B cell (primary cell): ENCODE measurements at regions not wholly inside any gene's neighbourhood (a gene's known extent, or its start where the extent isn't known, plus 50 kb on each side); places are given as distances from the start of the nearest gene placed in this dataset.
"Not testable (repeated sequence)": the region's sequence is repeated elsewhere in the genome, so short reads cannot be mapped to it uniquely, and the experiment has no call there.

Experiments
- ATAC-seq: fragments of 200-7000 bp; cut with Tn5 transposase; one replicate; pipeline ENCODE4 v1.10.0; 2021; ENCODE audit warnings: low read depth, mild to moderate bottlenecking, moderate number of reproducible peaks, moderate library complexity
- CTCF ChIA-PET: fragments of 350-600 bp; sonication (Branson Sonifier 250); formaldehyde crosslinking; loops from one replicate; lab custom pipeline; 2021; ENCODE audit warnings: antibody characterized with exemption, inconsistent platforms; lab: Charles Lee
- POLR2A ChIA-PET: fragments of 350-600 bp; sonication (Branson Sonifier 250); formaldehyde crosslinking; loops from one replicate; lab custom pipeline; 2021; ENCODE audit warnings: antibody characterized with exemption; lab: Charles Lee
- DNase-seq: peaks from one replicate; pipeline ENCODE4 v3.0.0; 2013
- H2AFZ ChIP-seq: 2 replicates; pipeline ENCODE4 v1.6.1; 2012; ENCODE audit warnings: mild to moderate bottlenecking, low read depth, low read length; ENCODE audit not compliant: insufficient read depth, poor library complexity, severe bottlenecking
- H3K27ac ChIP-seq, 2 donors: 1 replicate in 1 of 2; 2 replicates in 1 of 2; pipeline ENCODE4 v1.5.1; 2012 to 2013; ENCODE audit warnings: low read length in 2 of 2, mild to moderate bottlenecking in 2 of 2, moderate library complexity in 1 of 2
- H3K27me3 ChIP-seq, 4 experiments: fragments of 200-600 bp in 1 of 4; sonication (generic) in 1 of 4; replicated peaks in 1 of 4; 1 replicate in 2 of 4; 2 replicates in 2 of 4; pipeline versions ENCODE4 v1.6.1 to v1.7.0; 2013 to 2016; ENCODE audit warnings: low read length in 3 of 4, mild to moderate bottlenecking in 2 of 4, mixed read lengths in 1 of 4, moderate library complexity in 1 of 4; ENCODE audit not compliant: insufficient read depth in 4 of 4, control insufficient read depth in 3 of 4; ENCODE audit errors: control extremely low read depth in 1 of 4
- H3K36me3 ChIP-seq, 2 experiments: replicated peaks in 1 of 2; 1 replicate in 1 of 2; 2 replicates in 1 of 2; pipeline versions ENCODE4 v1.6.1 to v1.7.1; 2013; ENCODE audit warnings: low read length in 1 of 2; ENCODE audit not compliant: insufficient read depth in 2 of 2, control insufficient read depth in 1 of 2; ENCODE audit errors: control extremely low read depth in 1 of 2, extremely low read depth in 1 of 2
- H3K4me1 ChIP-seq, 2 donors: fragments of 200-600 bp in 1 of 2; sonication (generic) in 1 of 2; 1 replicate in 1 of 2; 2 replicates in 1 of 2; pipeline versions ENCODE4 v1.5.1 to v1.6.1; 2013 to 2017; ENCODE audit warnings: low read length in 2 of 2; ENCODE audit not compliant: control insufficient read depth in 2 of 2, insufficient read depth in 2 of 2
- H3K4me2 ChIP-seq: replicated peaks from 2 replicates; pipeline ENCODE3; 2012; ENCODE audit warnings: mild to moderate bottlenecking, low read depth, low read length; ENCODE audit not compliant: poor library complexity, severe bottlenecking
- H3K4me3 ChIP-seq, 5 experiments: fragments of 200-600 bp in 1 of 5; sonication (generic) in 1 of 5; 1 replicate in 3 of 5; 2 replicates in 2 of 5; pipeline versions ENCODE4 v1.5.1 to v1.7.0; 2011 to 2016; ENCODE audit warnings: low read length in 4 of 5, mild to moderate bottlenecking in 4 of 5, low read depth in 2 of 5, control low read depth in 1 of 5, moderate library complexity in 1 of 5; ENCODE audit not compliant: insufficient read depth in 1 of 5; ENCODE audit errors: control extremely low read depth in 1 of 5, extremely low read depth in 1 of 5
- H3K79me2 ChIP-seq: fragments of 200-600 bp; sonication (generic); one replicate; pipeline ENCODE4 v1.6.0; 2016; ENCODE audit warnings: low read length; ENCODE audit not compliant: control insufficient read depth, insufficient read depth
- H3K9ac ChIP-seq: fragments of 200-600 bp; sonication (generic); 2 replicates; pipeline ENCODE4 v1.6.1; 2017; ENCODE audit warnings: mild to moderate bottlenecking, low read length, moderate library complexity
- H3K9me3 ChIP-seq, 3 donors: one replicate each; pipeline versions ENCODE4 v1.6.1 to v1.7.1; 2013; ENCODE audit warnings: low read length in 2 of 3; ENCODE audit not compliant: control insufficient read depth in 2 of 3, insufficient read depth in 1 of 3; ENCODE audit errors: control extremely low read depth in 1 of 3
- H4K20me1 ChIP-seq: 2 replicates; pipeline ENCODE4 v1.6.0; 2012; ENCODE audit warnings: mild to moderate bottlenecking, low read length; ENCODE audit not compliant: insufficient read depth, control insufficient read depth, poor library complexity, severe bottlenecking
- H3K27ac Mint-ChIP-seq: one replicate; pipeline ENCODE4 v1.8.0; 2021; ENCODE audit warnings: mixed read lengths
- H3K27me3 Mint-ChIP-seq: one replicate; pipeline ENCODE4 v1.8.0; 2021; ENCODE audit warnings: mixed read lengths
- H3K4me1 Mint-ChIP-seq: one replicate; pipeline ENCODE4 v1.8.0; 2021; ENCODE audit warnings: mixed read lengths
- H3K4me3 Mint-ChIP-seq: one replicate; pipeline ENCODE4 v1.8.0; 2021; ENCODE audit warnings: mixed read lengths
- H3K9me3 Mint-ChIP-seq: one replicate; pipeline ENCODE4 v1.8.0; 2022; ENCODE audit warnings: mixed read lengths; ENCODE audit not compliant: insufficient read depth
- CTCF ChIP-seq: fragments of 200-600 bp; IDR thresholded peaks from one replicate; pipeline ENCODE4 v1.8.0; 2022; ENCODE audit warnings: antibody characterized with exemption, mild to moderate bottlenecking
- EZH2 ChIP-seq: IDR thresholded peaks from 2 replicates; pipeline ENCODE4 v1.6.1; 2012; ENCODE audit warnings: borderline replicate concordance, low read depth, mild to moderate bottlenecking, moderate library complexity, low read length; ENCODE audit not compliant: insufficient read depth, poor library complexity, severe bottlenecking
- WGBS: methylation state at CpG from one replicate; pipeline ENCODE4 v1.1.5; 2013; ENCODE audit warnings: missing lambda C conversion rate; ENCODE audit not compliant: insufficient coverage; 5-methylcytosine and 5-hydroxymethylcytosine counted together
- intact Hi-C: fragments of 100-400 bp; cut with micrococcal nuclease; formaldehyde crosslinking; loops from one replicate; pipeline ENCODE4 v1.10.0; 2022

GRCh38 chr5:125914471-125914870 is 508.7 kb upstream of the GRAMD2B start:
- no peaks in the 10 kb centered on the region for H4K20me1 ChIP-seq
- intact Hi-C loops: no loop called here
- no peaks in the 10 kb centered on the region for H3K36me3 ChIP-seq
- Mint-ChIP-seq H3K27ac (no peak overlapping the region), H3K27me3 (peaks cover 14% of the 10 kb centered on the region), H3K9me3 (peaks cover under 1% of the 10 kb centered on the region), H3K4me3 (no peak overlapping the region), H3K4me1 (no peaks in the 10 kb centered on the region)
- H2AFZ ChIP-seq: no peak overlapping the region
- no peak overlapping the region for H3K4me2 ChIP-seq
- H3K4me1 ChIP-seq: no peaks in the 10 kb centered on the region
- H3K9ac ChIP-seq: no peak overlapping the region
- 82% methylated on average over 1 of the region's 3 CpGs for WGBS
- ATAC-seq (no peak), DNase-seq (no peak)
- no peak overlapping the region for H3K27ac ChIP-seq
- H3K4me3 ChIP-seq: no peak overlapping the region
- H3K79me2 ChIP-seq: no peaks in the 10 kb centered on the region
- H3K27me3 ChIP-seq: peaks cover 0 to 7% (median 0%) of the 10 kb centered on the region in 4 experiments
- ChIA-PET POLR2A (no interaction called here), CTCF (no interaction called here)
- peaks cover 0 to 10% (median 0%) of the 10 kb centered on the region in 3 donors for H3K9me3 ChIP-seq
- TF ChIP-seq EZH2 (no peak), CTCF (no peak)

- H3K36me3 ChIP-seq, H3K27ac Mint-ChIP-seq, H3K4me3 ChIP-seq, H3K4me3 Mint-ChIP-seq, H3K79me2 ChIP-seq, H2AFZ ChIP-seq, DNase-seq, H3K9ac ChIP-seq, H3K4me2 ChIP-seq, H3K9me3 Mint-ChIP-seq, H3K27ac ChIP-seq, intact Hi-C loops, POLR2A ChIA-PET, H3K4me1 ChIP-seq, H3K9me3 ChIP-seq, ATAC-seq, H3K27me3 ChIP-seq, CTCF ChIA-PET, H4K20me1 ChIP-seq, H3K4me1 Mint-ChIP-seq: not testable (repeated sequence)
- WGBS: 87% methylated on average over 10 of the region's 11 CpGs
- peaks cover 11% of the 10 kb centered on the region for H3K27me3 Mint-ChIP-seq
Observed at GRCh38 chr5:125923958-125924357, 499.3 kb upstream of the GRAMD2B start.
